ENCODE measurements at regions not wholly inside any gene's neighbourhood (a gene's known extent, or its start where the extent isn't known, plus 50 kb on each side); places are given as distances from the start of the nearest gene placed in this dataset.

- intact Hi-C loops (cut with micrococcal nuclease): no loop called here
These were observed 266.3 kb downstream of the FBXW7 start for GRCh38 chr4:152269448-152270191.

GRCh38 chr4:152267811-152268210 lies 268.1 kb downstream of the FBXW7 start:
- intact Hi-C loops (cut with micrococcal nuclease): no loop called here

GRCh38 chr4:152266831-152267480 lies 268.9 kb downstream of the FBXW7 start:
- intact Hi-C loops (cut with micrococcal nuclease): no loop called here

- intact Hi-C loops (cut with micrococcal nuclease): no loop called here
These were observed 270.7 kb downstream of the FBXW7 start for GRCh38 chr4:152265149-152265621.

- intact Hi-C loops (cut with micrococcal nuclease): no loop called here
These were observed 271.8 kb downstream of the FBXW7 start for GRCh38 chr4:152264106-152264505.

- intact Hi-C loops (cut with micrococcal nuclease): loop anchor here (5.0 to 10.0 kb wide), 7 partner anchors 67 to 898 kb away; partner anchors contain the start of genes ARFIP1 and TIGD4
These were observed 276.0 kb downstream of the FBXW7 start for GRCh38 chr4:152259866-152260265.

- intact Hi-C loops (cut with micrococcal nuclease): loop anchor here (5.0 to 10.0 kb wide), 7 partner anchors 68 to 897 kb away; partner anchors contain the start of genes ARFIP1 and TIGD4
These were observed 276.8 kb downstream of the FBXW7 start for GRCh38 chr4:152258804-152259708.

- intact Hi-C loops (cut with micrococcal nuclease): loop anchor here (5.0 to 10.0 kb wide), 7 partner anchors 69 to 896 kb away; partner anchors contain the start of genes ARFIP1 and TIGD4
These were observed 277.5 kb downstream of the FBXW7 start for GRCh38 chr4:152258391-152258790.

GRCh38 chr4:152257601-152258066 lies 278.3 kb downstream of the FBXW7 start:
- intact Hi-C loops (cut with micrococcal nuclease): loop anchor here (5.0 to 10.0 kb wide), 7 partner anchors 70 to 895 kb away; partner anchors contain the start of genes ARFIP1 and TIGD4

GRCh38 chr4:152256996-152257395 lies 278.9 kb downstream of the FBXW7 start:
- intact Hi-C loops (cut with micrococcal nuclease): loop anchor here (5.0 to 10.0 kb wide), 7 partner anchors 70 to 895 kb away; partner anchors contain the start of genes ARFIP1 and TIGD4

- intact Hi-C loops (cut with micrococcal nuclease): loop anchor here (1.0 to 10.0 kb wide), 12 partner anchors 72 to 893 kb away; partner anchors contain the start of genes ARFIP1, GATB and TIGD4
These were observed 280.5 kb downstream of the FBXW7 start for GRCh38 chr4:152255437-152255836.

- intact Hi-C loops (cut with micrococcal nuclease): no loop called here
These were observed 287.5 kb downstream of the FBXW7 start for GRCh38 chr4:152248347-152248746.

- intact Hi-C loops (cut with micrococcal nuclease): loop anchor here (2.0 kb wide), 1 partner anchor 147 kb away; no protein-coding TSS in a partner anchor
These were observed 288.5 kb downstream of the FBXW7 start for GRCh38 chr4:152247271-152247975.

- intact Hi-C loops (cut with micrococcal nuclease): loop anchor here (2.0 kb wide), 1 partner anchor 146 kb away; no protein-coding TSS in a partner anchor
These were observed 289.2 kb downstream of the FBXW7 start for GRCh38 chr4:152246659-152247058.

- intact Hi-C loops (cut with micrococcal nuclease): loop anchor here (2.0 kb wide), 1 partner anchor 145 kb away; no protein-coding TSS in a partner anchor
These were observed 290.2 kb downstream of the FBXW7 start for GRCh38 chr4:152245680-152246079.

GRCh38 chr4:152244659-152245058 lies 291.2 kb downstream of the FBXW7 start:
- intact Hi-C loops (cut with micrococcal nuclease): no loop called here

- intact Hi-C loops (cut with micrococcal nuclease): no loop called here
These were observed 291.8 kb downstream of the FBXW7 start for GRCh38 chr4:152243896-152244595.

- intact Hi-C loops (cut with micrococcal nuclease): no loop called here
These were observed 292.7 kb downstream of the FBXW7 start for GRCh38 chr4:152243206-152243605.

- intact Hi-C loops (cut with micrococcal nuclease): no loop called here
These were observed 295.7 kb downstream of the FBXW7 start for GRCh38 chr4:152240232-152240631.
